Lower leg skin (tissue), 3 donors: ENCODE measurements at regions not wholly inside any gene's neighbourhood (a gene's known extent, or its start where the extent isn't known, plus 50 kb on each side); places are given as distances from the start of the nearest gene placed in this dataset.

Experiments
- POLR2A ChIP-seq, 2 donors: fragments of 450-650 bp; IDR thresholded peaks; one replicate each; pipeline ENCODE4 v1.6.1; 2016 to 2017; ENCODE audit warnings: antibody characterized with exemption in 2 of 2, mild to moderate bottlenecking in 1 of 2, moderate library complexity in 1 of 2
- TF ChIP-seq, protein P1 (sequence below), 3 donors: fragments of 450-650 bp; IDR thresholded peaks; one replicate each; pipeline ENCODE4 v1.5.1; 2016; ENCODE audit warnings: antibody characterized with exemption in 3 of 3, mild to moderate bottlenecking in 3 of 3, moderate library complexity in 2 of 3

DNA sequence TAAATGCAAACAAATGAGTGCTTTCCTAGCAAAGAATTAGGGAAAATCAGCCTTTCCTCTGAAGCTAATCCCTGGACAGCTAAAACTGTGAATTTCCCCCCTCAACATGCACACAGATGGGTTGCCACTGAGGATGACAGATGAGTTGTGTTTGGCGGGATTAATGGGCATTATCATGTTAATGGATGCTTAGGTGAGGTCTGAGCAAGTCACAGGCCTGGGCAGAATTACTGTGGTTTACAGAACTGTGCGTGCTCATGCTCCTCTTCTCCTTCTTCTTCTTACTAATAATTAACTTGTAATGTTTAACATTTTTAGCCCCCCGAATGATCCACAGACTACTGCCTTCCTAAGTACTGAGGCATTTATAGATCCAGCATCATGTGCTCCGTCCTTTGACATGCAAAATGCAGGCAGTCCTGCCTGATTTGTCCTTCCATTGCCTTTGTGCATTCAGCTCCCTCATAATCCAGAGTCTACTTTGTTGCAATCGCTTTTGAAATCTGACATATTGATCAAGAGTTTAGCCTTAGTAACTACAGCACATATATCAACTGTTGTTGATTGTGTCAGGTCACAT, 753.4 kb upstream of the MMS22L start:
- no peak for TF ChIP-seq POLR2A (IDR thresholded peaks at IDR 0.05)
- TF ChIP-seq, protein P1, sequence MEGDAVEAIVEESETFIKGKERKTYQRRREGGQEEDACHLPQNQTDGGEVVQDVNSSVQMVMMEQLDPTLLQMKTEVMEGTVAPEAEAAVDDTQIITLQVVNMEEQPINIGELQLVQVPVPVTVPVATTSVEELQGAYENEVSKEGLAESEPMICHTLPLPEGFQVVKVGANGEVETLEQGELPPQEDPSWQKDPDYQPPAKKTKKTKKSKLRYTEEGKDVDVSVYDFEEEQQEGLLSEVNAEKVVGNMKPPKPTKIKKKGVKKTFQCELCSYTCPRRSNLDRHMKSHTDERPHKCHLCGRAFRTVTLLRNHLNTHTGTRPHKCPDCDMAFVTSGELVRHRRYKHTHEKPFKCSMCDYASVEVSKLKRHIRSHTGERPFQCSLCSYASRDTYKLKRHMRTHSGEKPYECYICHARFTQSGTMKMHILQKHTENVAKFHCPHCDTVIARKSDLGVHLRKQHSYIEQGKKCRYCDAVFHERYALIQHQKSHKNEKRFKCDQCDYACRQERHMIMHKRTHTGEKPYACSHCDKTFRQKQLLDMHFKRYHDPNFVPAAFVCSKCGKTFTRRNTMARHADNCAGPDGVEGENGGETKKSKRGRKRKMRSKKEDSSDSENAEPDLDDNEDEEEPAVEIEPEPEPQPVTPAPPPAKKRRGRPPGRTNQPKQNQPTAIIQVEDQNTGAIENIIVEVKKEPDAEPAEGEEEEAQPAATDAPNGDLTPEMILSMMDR (IDR thresholded peaks at IDR 0.05), result no peak
